HL-60 (cell line): ENCODE measurements at regions not wholly inside any gene's neighbourhood (a gene's known extent, or its start where the extent isn't known, plus 50 kb on each side); places are given as distances from the start of the nearest gene placed in this dataset.

Experiments used
- CTCF ChIP-seq: IDR thresholded peaks from one replicate; pipeline ENCODE4 v1.5.1; 2011; ENCODE audit warnings: low read length, control low read depth, inconsistent platforms; ENCODE audit not compliant: insufficient read depth
- GABPA ChIP-seq: IDR thresholded peaks from 2 replicates; pipeline ENCODE4 v1.6.1; 2012; ENCODE audit warnings: low read depth
- POLR2AphosphoS5 ChIP-seq: IDR thresholded peaks from 2 replicates; pipeline ENCODE4 v1.6.1; 2012; ENCODE audit warnings: low read depth

DNA sequence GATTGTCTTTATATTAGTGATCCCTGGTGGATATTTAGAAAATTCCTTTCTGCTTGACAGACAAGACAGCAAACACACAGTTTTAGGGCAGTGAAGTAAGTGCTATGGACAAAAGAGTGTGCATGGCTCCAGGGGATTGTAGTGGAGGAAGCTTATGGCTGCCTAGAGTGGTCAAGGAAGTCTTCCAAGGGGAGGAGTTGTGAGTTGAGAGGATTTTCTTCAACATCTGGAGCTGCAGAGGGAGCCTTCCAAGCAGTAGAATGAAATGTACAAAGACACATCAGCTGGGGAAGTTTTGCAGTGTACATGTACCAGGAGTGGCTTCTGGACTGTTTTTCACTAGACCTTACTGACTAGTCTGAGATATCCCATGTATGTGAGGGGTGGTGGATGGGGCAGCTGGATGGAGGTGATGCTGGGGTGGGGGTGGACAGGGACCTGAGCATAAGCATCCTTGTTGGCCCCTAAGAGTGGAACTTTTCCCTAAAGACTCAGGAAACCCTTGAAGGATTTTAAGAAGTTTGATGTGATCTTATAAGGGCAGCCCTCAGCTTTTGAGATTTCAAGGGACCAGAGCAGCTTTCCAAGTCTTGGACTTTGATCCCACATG lies 160.5 kb upstream of the TAPT1 start:
- TF ChIP-seq CTCF (no peak), POLR2AphosphoS5 (no peak), GABPA (no peak)
